ENCODE measurements at regions not wholly inside any gene's neighbourhood (a gene's known extent, or its start where the extent isn't known, plus 50 kb on each side); places are given as distances from the start of the nearest gene placed in this dataset.

DNA sequence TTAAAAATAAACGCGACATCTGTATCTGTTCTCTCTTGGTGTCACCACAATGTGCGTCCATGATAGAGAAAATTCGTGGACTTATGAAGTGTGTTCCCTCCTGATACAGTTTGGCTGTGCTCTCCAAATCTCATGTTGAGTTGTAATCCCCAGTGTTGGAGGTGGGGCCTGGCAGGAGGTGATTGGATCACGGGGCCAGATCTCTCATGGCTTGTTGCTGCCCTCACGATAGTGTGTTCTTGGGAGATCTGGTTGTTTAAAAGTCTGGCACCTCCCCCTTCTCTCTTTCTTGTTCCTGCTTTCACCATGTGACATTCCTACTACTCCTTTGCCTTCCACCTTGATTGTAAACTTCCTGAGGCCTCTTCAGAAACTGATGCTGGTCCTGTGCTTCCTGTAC is 229.4 kb upstream of the MYO3A start:
- Histone ChIP-seq H3K4me2 (ENCODE audit: insufficient read depth in 1 of 2, low read depth in 2 of 2, low read length in 2 of 2) (no peak overlapping the region), H3K9ac (replicated peaks in 1 of 4; ENCODE audit: extremely low read depth in 1 of 4, low read depth in 3 of 4, low read length in 3 of 4) (no peak overlapping the region; a peak in 1 of 7 replicates), H3K36me3 (ENCODE audit: control insufficient read depth in 2 of 4, insufficient read depth in 4 of 4, low read length in 3 of 4) (no peaks in the 10 kb centered on the region), H3K23ac (ENCODE audit: insufficient read length) (no peak overlapping the region), H3K9me3 (ENCODE audit: insufficient read depth in 2 of 2, low read depth in 1 of 2, low read length in 1 of 2) (no peaks in the 10 kb centered on the region), H2BK15ac (ENCODE audit: low read length) (no peak overlapping the region), H3K4me3 (ENCODE audit: extremely low read depth in 1 of 4, insufficient read depth in 2 of 4, low read depth in 3 of 4, low read length in 4 of 4) (no peak overlapping the region), H2BK12ac (ENCODE audit: low read depth, low read length) (no peak overlapping the region), H2BK20ac (ENCODE audit: low read length) (no peak overlapping the region), H3K56ac (replicated peaks; ENCODE audit: insufficient read length, low read depth, low read length) (no peak overlapping the region), H2AK5ac (ENCODE audit: low read depth, low read length) (no peak overlapping the region), H3K79me2 (ENCODE audit: control insufficient read depth in 1 of 2, insufficient read depth in 2 of 2, low read length in 2 of 2) (no peaks in the 10 kb centered on the region), H4K5ac (ENCODE audit: insufficient read length, low read depth, low read length) (no peak overlapping the region), H3K79me1 (ENCODE audit: low read depth, low read length) (no peaks in the 10 kb centered on the region), H4K8ac (ENCODE audit: extremely low read depth, insufficient read depth, low read length) (no peak overlapping the region), H3K23me2 (ENCODE audit: low read depth, low read length) (no peaks in the 10 kb centered on the region), H4K20me1 (replicated peaks in 1 of 2; ENCODE audit: control insufficient read depth in 1 of 2, insufficient read depth in 2 of 2, low read length in 2 of 2) (no peaks in the 10 kb centered on the region), H3K4ac (replicated peaks; ENCODE audit: insufficient read length, low read depth, low read length) (no peak overlapping the region), H3K4me1 (replicated peaks in 1 of 4; ENCODE audit: control insufficient read depth in 3 of 4, insufficient read depth in 4 of 4, low read length in 3 of 4) (peaks cover 0 to 3% (median 1%) of the 10 kb centered on the region in 4 experiments; a peak in 2 of 7 replicates), H2AFZ (ENCODE audit: low read length) (peak overlapping the region; percentile 56), H2BK120ac (replicated peaks; ENCODE audit: low read depth, low read length) (no peak overlapping the region), H4K91ac (replicated peaks; ENCODE audit: insufficient read length, low read length) (no peak overlapping the region), H2BK5ac (ENCODE audit: low read depth, low read length) (no peak overlapping the region), H3K27me3 (replicated peaks in 1 of 4; ENCODE audit: control insufficient read depth in 3 of 4, extremely low read depth in 1 of 4, insufficient read depth in 3 of 4, low read length in 3 of 4) (no peaks in the 10 kb centered on the region), H3K27ac (ENCODE audit: low read depth, low read length) (no peak overlapping the region), H3K14ac (ENCODE audit: insufficient read length) (no peak overlapping the region), H3K18ac (ENCODE audit: extremely low read depth, low read length) (no peak overlapping the region)
- no peak for DNase-seq (ENCODE audit: low read depth in 1 of 2, low spot score in 2 of 2)
- ChIA-PET POLR2A (ENCODE audit: partially characterized antibody) (no interaction called here), CTCF (ENCODE audit: partially characterized antibody) (interaction anchor here (1.2 kb wide), 1 partner anchor 12 kb away, joined by 4 read pairs; no protein-coding TSS in a partner anchor)
- no peak for FAIRE-seq
- WGBS, 2 experiments (ENCODE audit: extremely low coverage in 1 of 2, insufficient coverage in 1 of 2, insufficient read length in 1 of 2, insufficient replicate concordance in 2 of 2, low coverage in 1 of 2, low lambda C conversion rate in 2 of 2, missing lambda C conversion rate in 1 of 2): 92% methylated on average over 6 of the region's 6 CpGs; no CpG with 5 or more reads in 1 of the 2 experiments
- TF ChIP-seq GTF2F1 (IDR thresholded peaks at IDR 0.05; ENCODE audit: borderline replicate concordance, low read depth, low read length): no peak
- TF ChIP-seq YY1 (IDR thresholded peaks at IDR 0.05; ENCODE audit: low read depth, low read length): no peak
- no peak for TF ChIP-seq SIN3A (conservative IDR thresholded peaks at IDR 0.05 in 1 of 2, IDR thresholded peaks at IDR 0.05 in 1 of 2; ENCODE audit: low read depth in 1 of 2, low read length in 2 of 2)
- TF ChIP-seq PHF8 (conservative IDR thresholded peaks at IDR 0.05; ENCODE audit: low read depth, low read length): no peak
- TF ChIP-seq ZNF274 (IDR thresholded peaks at IDR 0.05; ENCODE audit: borderline replicate concordance, extremely low read depth, low read length): no peak
